AML-193 (cell line): ENCODE measurements at regions not wholly inside any gene's neighbourhood (a gene's known extent, or its start where the extent isn't known, plus 50 kb on each side); places are given as distances from the start of the nearest gene placed in this dataset.
A peak's percentile ranks its signal among the peaks of the same experiment; 100 is the strongest.
"Not testable (repeated sequence)": the region's sequence is repeated elsewhere in the genome, so short reads cannot be mapped to it uniquely, and the experiment has no call there.

Experiments
- DNase-seq, 2 experiments: peaks; one replicate each; lab custom pipeline; 2025; lab: John Stamatoyannopoulos, UW

DNA sequence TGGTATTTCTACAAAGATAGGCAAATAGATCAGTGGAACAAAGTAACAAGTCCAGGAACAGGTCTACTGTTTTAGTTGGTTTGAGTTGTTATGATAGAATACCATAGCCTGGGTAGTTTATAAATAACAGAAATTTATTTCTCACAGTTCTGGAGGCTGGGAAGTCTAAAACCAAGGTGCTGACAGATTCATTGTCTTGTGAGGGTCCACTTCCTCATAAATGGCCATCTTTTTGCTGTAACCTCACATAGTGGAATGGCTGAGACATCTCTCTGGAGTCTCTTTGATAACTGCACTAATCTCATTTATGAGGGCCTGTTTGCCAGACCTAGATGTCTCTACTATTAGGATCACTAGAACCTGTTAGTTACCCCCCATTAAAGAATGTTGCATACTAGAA lies 152.3 kb upstream of the MYRIP start:
- DNase-seq: no peak

DNA sequence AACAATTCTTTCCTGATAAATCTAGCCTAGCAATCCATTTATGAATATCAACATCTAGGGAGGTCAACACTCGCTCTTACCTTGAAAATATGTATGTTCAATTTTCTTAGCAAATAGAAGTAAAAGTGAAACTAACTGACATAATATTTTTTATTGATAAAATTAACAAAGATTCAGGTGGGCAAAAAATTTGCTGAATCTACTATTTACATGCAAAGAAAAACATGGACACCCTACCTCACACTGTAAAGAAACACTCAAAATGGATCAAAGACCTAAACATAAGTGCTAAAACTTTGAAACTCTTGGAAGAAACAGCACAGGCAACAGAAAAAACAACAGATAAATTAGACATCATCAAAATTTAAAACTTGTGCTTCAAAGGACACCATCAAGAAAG lies 151.6 kb upstream of the MYRIP start:
- no peak for DNase-seq

DNA sequence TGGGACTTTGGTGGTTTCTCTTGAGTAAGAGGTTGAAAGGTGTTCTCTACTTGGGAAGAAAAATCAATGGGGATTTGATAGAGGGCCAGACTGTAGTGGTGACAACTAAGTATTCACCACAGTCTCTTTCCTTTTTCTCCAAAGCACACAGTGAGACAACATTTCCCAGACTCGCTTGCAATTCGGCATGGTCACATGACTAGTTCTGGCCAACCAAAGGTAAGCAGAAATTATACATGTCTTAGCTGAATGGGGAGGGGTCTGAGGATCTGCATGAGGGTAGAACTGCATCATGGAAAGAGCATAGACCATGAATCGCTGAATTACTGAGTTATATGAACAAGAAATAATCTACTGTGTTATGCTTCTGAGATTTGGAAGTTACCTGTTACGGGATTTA lies 144.5 kb upstream of the MYRIP start:
- DNase-seq: no peak

DNA sequence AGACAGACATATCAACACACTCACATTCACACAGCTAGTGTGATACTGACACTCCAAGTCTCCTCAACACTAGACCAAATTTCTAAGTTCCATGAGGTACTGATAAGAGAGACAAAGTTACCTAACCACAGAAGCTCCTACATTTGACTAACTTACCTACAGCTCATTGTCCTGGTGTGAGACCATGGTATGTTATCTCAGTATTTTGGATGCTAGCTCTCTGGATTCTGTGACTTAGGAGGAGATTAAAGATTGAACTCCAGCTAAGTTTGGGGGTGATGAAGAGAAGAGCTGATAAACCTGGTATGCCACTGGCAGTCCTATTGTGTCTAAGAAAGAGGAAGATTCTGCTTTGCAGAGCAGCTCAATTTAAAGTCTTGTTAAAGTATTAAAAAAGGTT lies 144.0 kb upstream of the MYRIP start:
- no peak for DNase-seq

DNA sequence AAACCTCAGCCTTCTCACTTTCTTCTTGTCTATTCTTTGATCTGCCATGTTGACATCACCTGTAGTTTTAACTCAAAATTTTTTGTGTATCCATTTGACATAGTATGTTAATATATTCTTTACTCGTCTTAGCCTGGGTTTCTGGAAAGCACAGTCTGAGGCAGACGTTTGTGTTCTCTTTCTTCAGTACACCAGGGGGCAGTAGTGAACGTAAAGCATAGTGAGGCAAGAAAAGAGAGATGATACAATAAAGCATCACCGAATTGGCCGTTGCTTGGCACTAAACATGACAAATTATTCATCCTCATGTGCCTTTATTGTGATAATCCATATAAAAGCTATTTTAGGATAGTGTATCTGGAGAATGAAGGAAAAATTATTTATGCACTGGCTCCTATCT lies 141.0 kb upstream of the MYRIP start:
- peak; percentile 68 to 82 for DNase-seq

DNA sequence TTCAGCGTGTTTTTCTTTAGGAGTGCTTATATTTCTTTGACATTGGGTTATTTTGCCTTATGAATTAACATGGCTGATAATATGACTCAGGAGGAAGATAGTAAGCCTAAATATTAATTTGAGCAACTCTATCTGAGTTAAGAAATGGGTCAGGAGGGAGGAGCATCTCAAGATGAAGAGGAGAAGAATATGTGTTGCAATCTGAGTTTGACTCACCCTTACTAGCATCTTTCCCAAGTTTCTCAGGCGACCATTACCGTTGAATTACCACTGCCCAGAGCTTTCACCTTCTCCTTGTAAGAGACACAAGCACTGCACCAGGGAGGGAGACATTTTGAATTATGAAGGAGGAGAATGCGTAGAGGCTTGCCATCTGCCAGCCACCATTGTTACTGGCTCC lies 138.3 kb upstream of the MYRIP start:
- peak; percentile 13 to 26 for DNase-seq

DNA sequence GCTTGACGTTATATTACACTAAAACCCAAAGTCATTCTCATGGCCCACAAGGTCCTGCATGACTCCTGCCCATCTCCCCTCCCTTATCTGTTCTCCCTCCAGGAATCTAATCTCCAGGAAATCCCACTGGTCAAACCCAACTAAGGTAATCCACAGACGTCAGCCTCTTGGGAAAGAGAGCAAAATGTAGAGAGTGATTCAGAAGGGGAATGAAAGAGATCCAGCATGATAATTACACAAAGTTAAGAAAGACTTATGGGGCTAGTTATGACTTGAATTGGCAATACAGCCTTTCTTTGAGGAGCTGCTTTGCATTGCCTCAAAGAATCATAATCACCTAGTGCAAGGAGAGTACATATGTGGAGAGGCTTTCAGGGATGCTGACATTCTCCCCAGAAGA lies 137.8 kb upstream of the MYRIP start:
- DNase-seq: no peak

DNA sequence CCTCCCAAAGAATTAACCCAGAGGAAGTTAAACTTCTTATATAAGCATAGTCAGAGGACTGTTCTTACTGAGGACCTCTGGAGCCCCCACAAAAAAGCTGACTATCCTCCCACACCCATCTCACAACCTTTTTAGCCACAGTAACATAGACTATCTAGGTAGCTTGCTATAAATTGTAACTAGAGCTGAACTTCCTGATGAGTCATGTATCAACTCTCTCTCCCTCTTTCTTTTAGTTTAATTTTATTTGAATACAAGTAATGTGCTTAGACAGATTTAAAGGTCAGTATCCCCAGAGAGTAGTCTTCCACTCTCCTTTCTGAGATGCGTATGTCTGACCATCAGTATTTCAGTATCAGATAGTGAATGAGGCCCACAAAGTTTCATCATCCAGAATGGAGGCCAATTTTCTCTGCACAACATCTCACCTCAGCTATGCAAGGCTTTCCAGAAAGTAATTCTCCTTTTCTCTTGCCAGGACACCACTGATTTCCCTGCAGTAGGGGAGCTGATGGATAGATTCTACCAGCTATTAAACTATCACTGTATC lies 104.0 kb upstream of the MYRIP start:
- no peak for DNase-seq

DNA sequence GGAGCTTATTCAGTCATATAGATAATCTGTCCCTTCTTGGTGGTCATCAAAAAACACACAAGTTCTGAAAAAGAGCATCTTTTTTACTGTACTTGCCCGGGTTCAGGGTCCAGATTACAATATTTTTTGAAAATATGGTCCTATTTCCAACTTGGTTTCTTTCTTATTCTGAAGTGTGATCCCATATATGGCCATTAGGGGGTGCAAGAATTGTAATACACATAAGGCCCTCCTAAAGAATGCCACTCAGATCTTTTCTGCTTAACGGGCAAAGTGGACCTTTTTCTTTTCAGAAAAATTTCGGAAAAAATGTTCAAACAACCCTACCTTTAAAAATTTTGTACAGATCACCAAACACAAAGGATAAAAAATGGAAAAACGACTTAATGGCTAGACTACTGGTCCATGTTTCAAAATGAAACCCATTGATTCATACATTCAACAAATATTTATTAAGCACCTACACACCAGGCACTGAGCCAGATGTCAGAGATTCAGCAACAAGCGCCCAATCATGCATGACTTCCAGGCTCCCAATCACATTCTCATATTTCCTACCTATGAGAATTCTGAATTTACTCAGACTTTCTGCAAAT lies 102.0 kb upstream of the MYRIP start:
- DNase-seq: peak; percentile 30 to 52

DNA sequence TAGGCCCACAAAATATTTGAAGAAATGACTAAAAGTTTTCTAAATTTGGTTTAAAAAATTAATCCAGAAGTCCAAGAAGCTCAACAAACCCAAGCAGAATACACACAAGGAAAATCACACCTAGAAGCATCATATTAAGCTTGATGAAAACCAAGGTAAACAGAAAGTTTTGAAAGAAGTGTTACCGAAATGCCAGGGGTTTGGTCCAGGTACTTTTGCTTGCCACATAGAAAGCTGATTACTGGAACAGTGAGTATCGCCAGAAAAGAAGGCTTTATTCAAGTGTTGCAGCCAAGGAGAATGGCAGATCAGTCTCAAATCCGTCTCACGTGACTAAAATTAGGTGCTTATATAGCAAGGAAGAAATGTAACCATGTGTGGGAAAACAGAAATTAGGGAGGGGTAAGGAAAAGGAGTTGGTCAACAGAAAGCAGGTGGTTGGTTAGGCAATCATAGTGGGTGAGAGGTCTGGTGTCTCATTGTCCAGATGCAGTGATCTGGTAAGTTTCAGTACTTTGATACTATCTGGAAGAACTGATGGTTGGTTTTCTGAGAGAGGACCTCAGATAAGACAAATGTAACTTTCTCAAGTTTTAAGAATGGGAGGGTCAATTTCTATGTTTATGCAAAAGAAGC lies 96.9 kb upstream of the MYRIP start:
- no peak for DNase-seq

DNA sequence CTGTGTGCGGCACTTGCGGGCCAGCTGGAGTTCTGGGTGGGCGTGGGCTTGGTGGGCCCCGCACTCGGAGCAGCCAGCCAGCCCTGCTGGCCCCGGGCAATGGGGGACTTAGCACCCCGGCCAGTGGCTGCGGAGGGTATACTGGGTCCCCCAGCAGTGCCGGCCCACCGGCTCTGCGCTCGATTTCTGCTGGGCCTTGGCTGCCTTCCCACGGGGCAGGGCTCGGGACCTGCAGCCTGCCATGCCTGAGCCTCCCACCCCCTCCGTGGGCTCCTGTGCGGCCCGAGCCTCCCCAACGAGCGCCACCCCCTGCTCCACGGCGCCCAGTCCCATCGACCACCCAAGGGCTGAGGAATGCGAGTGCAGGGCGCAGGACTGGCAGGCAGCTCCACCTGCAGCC lies 96.1 kb upstream of the MYRIP start:
- not testable (repeated sequence) for DNase-seq

DNA sequence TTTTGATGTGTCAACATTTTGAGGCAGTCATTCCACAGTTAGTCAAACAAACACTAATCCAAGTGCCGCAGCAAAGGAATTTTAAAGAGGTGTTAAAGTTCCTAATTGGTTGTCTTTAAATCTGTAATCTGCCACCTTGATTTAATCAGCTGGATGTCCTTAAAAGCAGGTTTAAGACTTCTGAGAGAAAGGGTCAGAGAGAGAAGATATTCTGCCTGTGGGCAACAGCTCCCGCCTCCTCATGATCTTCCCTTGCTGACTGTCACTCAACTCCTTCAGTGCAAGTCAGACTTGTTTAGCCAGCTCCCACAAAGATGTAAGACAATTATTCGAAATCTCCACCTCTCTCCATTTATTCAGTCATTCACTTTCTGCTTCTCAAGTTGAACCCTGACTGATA lies 92.6 kb upstream of the MYRIP start:
- DNase-seq: no peak

DNA sequence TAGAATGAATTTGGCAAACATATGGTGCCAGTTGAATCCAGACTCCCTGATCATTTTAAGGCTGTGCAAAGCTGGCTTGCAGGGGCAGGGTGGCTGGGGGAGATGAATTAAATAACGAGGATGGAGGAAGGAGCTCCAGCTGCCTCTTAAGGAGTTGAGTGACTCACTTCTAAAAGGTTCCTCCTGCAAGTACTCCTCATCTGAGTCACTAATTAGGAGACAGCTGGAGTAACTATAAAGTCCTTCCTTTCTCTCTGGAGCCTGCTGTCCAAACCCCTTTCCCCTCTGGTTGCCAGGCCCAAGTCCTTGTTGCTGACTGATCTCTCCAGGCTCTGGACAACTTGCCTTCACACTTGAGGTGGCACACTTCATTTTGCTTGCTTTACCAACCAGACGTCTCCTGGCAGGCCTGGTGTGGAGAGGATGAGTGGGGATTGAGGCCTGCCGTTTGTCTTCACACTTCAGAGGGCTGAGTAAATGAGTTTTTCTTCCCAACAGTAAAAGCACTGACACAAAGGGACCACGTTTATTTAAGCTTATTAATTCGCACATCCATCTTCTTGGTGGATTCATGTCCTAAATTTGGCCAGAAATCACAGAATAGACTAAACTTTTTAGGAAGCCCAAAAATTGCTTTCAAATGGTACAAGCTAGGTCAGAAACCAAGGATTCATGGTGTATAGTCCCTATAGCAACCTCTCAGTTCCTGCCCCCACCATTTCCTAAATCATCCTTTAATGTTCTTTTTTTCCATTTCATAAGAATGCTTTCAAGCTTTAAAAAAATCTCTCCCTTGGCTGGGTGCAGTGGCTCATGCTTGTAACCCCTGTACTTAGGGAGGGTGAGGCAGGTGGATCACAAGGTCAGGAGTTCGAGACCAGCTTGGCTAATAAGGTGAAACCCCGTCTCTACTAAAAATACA lies 90.5 kb upstream of the MYRIP start:
- DNase-seq: no peak

DNA sequence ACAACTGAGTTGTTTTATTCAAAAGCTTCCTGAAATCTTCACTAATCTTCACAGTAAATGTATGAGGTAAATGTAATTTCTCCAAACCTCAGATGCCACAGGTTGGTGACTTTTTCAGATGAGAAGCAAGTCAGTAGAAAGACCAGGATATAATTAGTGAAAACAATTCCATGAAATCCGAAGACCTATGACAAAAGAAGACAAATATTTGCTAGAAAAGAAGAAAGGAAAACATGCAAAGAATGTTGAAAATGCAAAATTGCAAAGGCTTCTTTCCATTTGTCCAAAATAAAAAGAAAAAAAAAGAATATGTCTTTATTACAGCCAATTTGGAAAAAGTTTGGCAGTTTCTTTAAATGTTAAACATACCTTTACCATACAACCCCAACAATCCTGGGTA lies 88.3 kb upstream of the MYRIP start:
- no peak for DNase-seq

DNA sequence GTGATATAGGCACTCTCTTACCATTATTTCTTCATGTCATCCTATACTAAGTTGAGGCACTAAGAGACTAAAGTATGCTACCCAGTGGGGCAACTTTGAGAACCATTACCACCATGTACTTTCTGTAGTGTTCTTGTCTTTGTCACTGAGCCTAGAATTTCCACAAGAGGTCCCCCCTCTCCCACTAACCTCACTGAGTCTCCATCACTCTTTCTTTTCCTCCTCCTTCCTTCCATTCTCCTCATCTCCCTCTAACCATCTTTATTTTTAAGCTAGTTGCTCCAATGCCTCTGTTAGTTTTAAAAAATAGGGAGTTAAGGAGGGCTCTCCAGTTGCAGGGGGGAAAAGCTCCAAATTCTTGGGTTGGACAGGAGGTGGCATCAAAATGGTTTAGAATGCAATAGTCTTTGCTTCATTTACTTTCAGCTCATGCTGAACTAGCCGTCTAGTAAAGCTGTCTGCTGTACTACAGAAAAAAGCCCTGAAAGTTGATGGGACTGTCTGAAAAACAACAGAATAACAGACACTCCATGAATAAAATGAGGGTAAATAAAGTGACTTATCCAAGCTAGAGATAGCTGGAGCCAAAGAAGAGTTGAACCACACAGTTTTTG lies 85.1 kb upstream of the MYRIP start:
- DNase-seq: peak; percentile 3 to 8

DNA sequence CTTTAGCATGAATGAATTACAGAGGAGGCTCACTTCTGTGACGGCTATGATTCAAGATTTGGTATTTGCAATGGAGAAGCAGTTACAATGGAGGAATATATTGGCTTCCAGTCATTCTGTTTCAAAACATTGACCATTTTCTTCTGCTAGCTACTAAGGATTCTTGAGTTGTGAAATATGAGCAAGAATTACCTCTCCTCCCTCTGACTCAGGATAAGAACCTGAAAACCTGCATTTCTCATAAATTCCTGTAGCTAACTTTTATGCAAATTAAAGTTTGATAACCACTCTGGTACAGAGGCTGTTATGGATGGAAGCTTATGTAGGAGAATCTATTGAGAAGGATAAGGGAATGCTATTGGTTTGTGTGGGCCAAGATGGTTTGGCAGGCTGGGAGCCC lies 84.1 kb upstream of the MYRIP start:
- no peak for DNase-seq

DNA sequence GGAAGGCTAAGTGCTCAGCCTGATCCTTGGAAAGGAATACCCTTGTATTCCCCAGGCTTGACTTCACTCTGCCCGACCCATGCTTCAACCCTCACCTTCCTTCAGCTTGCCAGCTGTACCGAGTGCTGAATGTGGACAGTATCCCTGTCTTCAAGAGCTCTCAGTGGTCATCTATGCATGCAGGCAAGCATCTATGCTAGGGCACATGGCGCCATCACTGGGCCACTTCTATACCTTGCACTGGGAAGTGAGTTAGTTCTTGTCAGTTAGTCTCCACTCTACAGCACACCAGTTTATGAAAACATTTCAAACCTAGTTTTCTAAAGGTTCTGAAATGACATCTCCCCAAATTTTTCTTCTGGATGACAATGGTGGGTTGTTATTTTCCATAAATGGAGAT lies 82.0 kb upstream of the MYRIP start:
- no peak for DNase-seq

DNA sequence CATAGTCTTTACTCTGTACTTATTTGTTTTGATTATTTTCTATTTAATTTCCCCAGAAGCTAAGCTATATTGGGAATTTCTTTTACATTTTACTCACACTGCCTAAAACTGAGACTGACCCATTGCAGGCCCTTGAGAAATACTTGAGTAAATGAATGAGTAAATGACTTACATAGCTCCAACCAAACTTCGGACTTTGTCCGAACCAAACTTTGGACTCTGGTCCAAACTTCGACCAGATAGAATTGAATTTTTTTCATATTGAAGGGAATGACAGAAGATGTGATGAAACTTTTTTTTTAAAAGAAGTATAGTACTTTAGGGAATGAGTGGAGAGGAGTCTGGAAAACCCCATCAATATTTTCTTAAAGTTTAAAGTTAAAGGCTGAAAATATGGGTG lies 75.6 kb upstream of the MYRIP start:
- no peak for DNase-seq

DNA sequence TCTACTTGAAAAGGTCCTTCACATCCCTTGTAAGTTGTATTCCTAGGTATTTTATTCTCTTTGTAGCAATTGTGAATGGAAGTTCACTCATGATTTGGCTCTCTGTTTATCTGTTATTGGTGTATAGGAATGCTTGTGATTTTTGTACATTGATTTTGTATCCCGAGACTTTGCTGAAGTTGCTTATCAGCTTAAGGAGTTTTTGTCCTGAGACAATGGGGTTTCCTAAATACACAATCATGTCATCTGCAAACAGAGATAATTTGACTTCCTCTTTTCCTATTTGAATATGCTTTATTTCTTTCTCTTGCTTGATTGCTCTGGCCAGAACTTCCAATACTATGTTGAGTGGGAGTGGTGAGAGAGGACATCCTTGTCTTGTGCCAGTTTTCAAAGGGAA lies 69.8 kb upstream of the MYRIP start:
- not testable (repeated sequence) for DNase-seq

DNA sequence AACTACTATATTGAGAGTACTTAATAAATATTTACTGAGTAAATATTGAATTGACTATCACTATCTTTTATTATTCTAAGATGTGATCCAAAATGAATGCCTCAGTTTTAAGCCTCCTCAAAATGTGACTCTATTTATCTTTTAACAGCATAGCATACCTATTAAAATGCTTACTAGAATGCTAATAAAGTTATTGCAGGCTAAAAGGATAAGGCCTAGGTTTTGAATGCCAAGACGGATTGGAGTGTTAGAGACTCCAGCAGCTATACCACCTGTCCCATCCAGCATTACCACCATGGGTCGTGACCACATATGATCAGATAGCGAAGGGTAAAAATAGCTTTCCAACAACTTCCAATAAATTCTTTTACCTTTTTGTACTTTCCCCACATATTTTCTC lies 64.7 kb upstream of the MYRIP start:
- DNase-seq: no peak

DNA sequence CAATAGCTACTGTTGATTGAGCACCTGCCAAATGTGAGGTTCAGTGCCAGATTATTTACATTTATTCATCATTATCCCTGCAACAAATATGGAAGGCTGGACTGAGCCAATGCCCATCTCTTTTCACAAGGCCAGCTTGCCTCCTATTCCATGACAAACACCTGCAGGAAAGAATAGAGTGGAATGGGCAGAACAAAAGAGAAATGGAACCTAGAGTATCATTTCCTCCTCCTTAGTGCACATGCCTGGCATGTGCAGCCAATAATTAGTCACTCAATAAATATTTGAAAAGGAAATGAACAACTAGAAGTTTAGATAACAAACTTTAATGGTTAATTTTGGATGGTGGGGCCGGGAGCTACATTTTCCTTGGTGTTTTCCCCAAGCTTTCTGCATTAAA lies 61.4 kb upstream of the MYRIP start:
- no peak for DNase-seq

DNA sequence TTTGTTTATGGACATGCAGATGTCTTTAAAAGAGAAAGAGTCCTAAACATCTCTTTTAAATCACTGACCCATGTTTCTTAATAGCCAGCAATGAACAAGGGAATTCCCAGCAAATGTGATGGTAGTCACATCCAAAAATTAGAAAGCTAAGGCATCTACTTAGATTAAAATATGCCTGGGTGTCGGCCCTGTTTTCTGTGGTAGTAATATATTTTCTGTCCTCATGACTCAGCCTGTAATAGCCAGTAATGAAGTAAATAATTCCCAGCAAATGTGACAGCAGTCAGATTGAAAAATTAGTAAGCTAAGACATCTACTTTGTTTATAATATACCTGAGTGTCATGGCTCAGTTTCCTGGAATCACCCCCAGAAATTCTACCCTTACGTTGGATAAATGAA lies 60.6 kb upstream of the MYRIP start:
- no peak for DNase-seq

DNA sequence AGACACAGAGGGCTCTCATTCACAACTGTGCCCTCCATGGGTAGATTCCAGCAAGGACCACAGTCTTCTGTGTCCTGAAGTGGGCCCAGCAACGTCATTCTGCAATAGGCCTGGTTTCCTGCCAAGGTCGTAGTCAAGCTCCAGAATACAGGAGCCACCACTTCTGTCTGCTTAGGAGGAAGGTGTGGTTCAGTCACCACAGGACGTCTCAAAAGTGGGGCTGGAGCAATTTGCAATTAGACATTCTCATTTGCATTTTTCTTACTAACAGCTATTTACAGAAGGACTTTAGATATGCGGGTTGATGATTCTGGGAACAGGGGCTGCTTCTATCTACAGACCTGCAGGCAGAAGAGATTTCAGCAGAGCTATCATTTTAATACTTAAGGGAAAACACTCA lies 58.7 kb upstream of the MYRIP start:
- peak in 1 of 2 experiments; percentile 1 for DNase-seq
